Activated naive CD8-positive, alpha-beta T cell treated with anti-CD3 and anti-CD28 coated beads for 36 hours (primary cell): ENCODE measurements at regions not wholly inside any gene's neighbourhood (a gene's known extent, or its start where the extent isn't known, plus 50 kb on each side); places are given as distances from the start of the nearest gene placed in this dataset.

Experiments
- DNase-seq: peaks from one replicate; pipeline ENCODE4 v3.0.0; 2021
- H3K27ac Mint-ChIP-seq: one replicate; pipeline ENCODE4 v1.8.0; 2022; ENCODE audit warnings: mild to moderate bottlenecking, moderate library complexity, mixed read lengths
- H3K27me3 Mint-ChIP-seq: one replicate; pipeline ENCODE4 v1.8.0; 2022; ENCODE audit warnings: mild to moderate bottlenecking, mixed read lengths
- H3K36me3 Mint-ChIP-seq: one replicate; pipeline ENCODE4 v1.8.0; 2021; ENCODE audit warnings: mild to moderate bottlenecking, mixed read lengths
- H3K4me1 Mint-ChIP-seq: one replicate; pipeline ENCODE4 v1.8.0; 2021; ENCODE audit warnings: mixed read lengths
- H3K4me3 Mint-ChIP-seq: one replicate; pipeline ENCODE4 v1.8.0; 2022; ENCODE audit warnings: mild to moderate bottlenecking, moderate library complexity, mixed read lengths
- H3K9me3 Mint-ChIP-seq: one replicate; pipeline ENCODE4 v1.8.0; 2022; ENCODE audit warnings: mixed read lengths

DNA sequence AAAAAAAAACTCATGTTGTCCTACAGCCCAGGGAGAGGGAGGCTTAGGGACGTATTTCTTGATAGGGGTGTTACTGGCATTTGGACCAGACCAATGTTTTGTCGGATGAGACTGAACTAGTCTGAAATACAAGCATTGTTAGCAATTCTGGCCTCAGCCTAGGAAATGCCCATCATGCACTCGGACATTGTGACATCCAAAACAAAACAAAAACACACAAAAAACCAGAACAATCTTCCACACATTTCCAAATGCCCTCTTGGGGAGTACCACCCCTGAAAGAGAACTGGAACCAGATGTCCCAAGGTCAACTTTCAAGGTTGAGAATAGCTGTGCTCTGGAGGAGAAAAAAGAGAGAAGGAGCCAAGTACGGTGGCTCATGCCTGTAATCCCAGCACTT is 299.1 kb upstream of the JARID2 start:
- DNase-seq: no peak
- Mint-ChIP-seq H3K27me3 (no peaks in the 10 kb centered on the region), H3K27ac (no peak overlapping the region), H3K36me3 (no peaks in the 10 kb centered on the region), H3K4me3 (no peak overlapping the region), H3K4me1 (no peaks in the 10 kb centered on the region), H3K9me3 (no peaks in the 10 kb centered on the region)

DNA sequence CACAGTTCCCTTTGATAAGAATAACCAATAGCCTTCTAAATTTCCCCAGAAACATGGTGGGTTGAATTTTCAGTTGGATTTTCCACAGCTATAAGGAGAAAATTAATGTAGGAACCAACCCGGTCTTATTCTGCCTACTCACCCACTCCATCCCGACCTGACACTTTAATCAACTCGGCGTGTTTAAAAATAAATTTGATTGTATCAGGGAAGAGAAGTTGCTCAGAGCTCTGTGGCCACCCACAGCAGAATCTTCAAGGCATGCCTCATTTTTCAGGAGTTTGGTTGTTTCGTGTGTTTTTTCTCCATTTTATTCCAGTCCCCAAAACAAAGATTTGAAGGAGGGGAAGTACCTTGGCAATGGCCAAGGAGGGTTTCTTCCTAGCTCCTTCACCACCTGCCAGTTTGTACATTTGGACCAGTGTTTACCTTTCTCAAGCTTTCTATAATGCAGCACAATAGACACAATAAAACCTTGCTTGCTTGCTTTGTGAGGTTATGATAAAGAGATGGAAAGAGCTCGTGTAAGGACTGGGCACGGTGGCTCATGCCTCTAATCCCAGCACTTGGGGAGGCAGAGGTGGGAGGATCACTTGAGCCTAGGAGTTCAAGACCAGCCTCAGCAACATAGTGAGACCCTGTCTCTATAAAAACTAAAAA is 297.2 kb upstream of the JARID2 start:
- Mint-ChIP-seq H3K27ac (no peak overlapping the region), H3K27me3 (no peaks in the 10 kb centered on the region)

GRCh38 chr6:14950103-14950969 is 295.5 kb upstream of the JARID2 start:
- no peak for DNase-seq
- no peaks in the 10 kb centered on the region for H3K36me3 Mint-ChIP-seq
- H3K27me3 Mint-ChIP-seq: no peaks in the 10 kb centered on the region
- H3K4me3 Mint-ChIP-seq: no peak overlapping the region
- H3K9me3 Mint-ChIP-seq: peaks cover 4% of the 10 kb centered on the region
- no peaks in the 10 kb centered on the region for H3K4me1 Mint-ChIP-seq
- H3K27ac Mint-ChIP-seq: no peak overlapping the region

More for the DNA sequence above, 297.2 kb upstream of the JARID2 start:
- Mint-ChIP-seq H3K9me3 (no peaks in the 10 kb centered on the region), H3K4me1 (no peaks in the 10 kb centered on the region), H3K36me3 (no peaks in the 10 kb centered on the region), H3K4me3 (no peak overlapping the region)
- DNase-seq: no peak

DNA sequence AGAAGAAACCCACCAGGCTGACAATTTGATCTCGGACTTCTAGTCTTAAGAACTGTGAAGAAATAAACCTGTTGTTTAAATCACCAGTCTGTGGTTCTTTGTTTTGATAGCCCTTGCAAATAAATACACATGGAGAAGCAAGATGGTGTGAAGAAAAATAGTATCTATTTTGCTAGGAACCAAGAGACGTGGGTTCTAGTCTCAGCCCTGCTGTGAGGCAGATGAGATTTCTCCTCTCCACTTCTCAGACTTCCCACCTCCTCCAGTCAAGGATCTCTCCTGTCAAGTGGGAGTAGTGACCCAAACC is 294.9 kb upstream of the JARID2 start:
- no peak overlapping the region for H3K4me3 Mint-ChIP-seq
- H3K36me3 Mint-ChIP-seq: no peaks in the 10 kb centered on the region
- H3K27ac Mint-ChIP-seq: no peak overlapping the region
- H3K27me3 Mint-ChIP-seq: no peaks in the 10 kb centered on the region
- H3K4me1 Mint-ChIP-seq: no peaks in the 10 kb centered on the region
- no peak for DNase-seq
- peaks cover 4% of the 10 kb centered on the region for H3K9me3 Mint-ChIP-seq

DNA sequence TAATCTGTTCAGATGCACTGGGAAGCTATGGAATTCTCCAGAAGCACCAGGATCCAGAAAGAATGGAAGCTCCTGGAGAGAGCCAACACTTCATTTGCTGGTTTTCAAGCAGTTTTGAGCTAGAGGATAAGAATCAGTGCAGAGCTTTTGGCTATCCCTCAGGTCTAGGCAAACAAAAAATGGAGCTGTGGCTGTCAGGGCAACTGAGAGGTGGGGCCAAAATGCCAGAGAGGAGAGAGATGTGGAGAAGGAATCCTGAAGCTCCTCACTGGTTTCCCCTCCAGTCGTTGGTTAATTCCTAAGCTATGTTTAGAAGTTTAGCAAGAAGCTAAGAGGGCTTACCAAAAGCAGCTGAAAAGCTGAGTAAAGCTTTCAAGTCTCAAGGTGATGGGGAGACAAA is 294.2 kb upstream of the JARID2 start:
- no peaks in the 10 kb centered on the region for H3K4me1 Mint-ChIP-seq
- H3K9me3 Mint-ChIP-seq: peaks cover 4% of the 10 kb centered on the region
- H3K4me3 Mint-ChIP-seq: no peak overlapping the region
- H3K36me3 Mint-ChIP-seq: no peaks in the 10 kb centered on the region
- DNase-seq: no peak
- no peak overlapping the region for H3K27ac Mint-ChIP-seq
- no peaks in the 10 kb centered on the region for H3K27me3 Mint-ChIP-seq

GRCh38 chr6:14953836-14954235 is 292.0 kb upstream of the JARID2 start:
- no peak for DNase-seq

GRCh38 chr6:14957355-14958059 is 288.4 kb upstream of the JARID2 start:
- Mint-ChIP-seq H3K4me3 (no peak overlapping the region), H3K9me3 (peaks cover 4% of the 10 kb centered on the region), H3K36me3 (no peaks in the 10 kb centered on the region), H3K27me3 (no peaks in the 10 kb centered on the region), H3K27ac (no peak overlapping the region), H3K4me1 (no peaks in the 10 kb centered on the region)
- DNase-seq: no peak

More at GRCh38 chr6:14953836-14954235, 292.0 kb upstream of the JARID2 start:
- Mint-ChIP-seq H3K9me3 (peaks cover 4% of the 10 kb centered on the region), H3K4me1 (no peaks in the 10 kb centered on the region), H3K27me3 (no peaks in the 10 kb centered on the region), H3K27ac (no peak overlapping the region), H3K36me3 (no peaks in the 10 kb centered on the region), H3K4me3 (no peak overlapping the region)

GRCh38 chr6:14959324-14959885 is 286.5 kb upstream of the JARID2 start:
- H3K27ac Mint-ChIP-seq: no peak overlapping the region
- no peak overlapping the region for H3K4me3 Mint-ChIP-seq
- DNase-seq: no peak
- H3K27me3 Mint-ChIP-seq: no peaks in the 10 kb centered on the region
- peaks cover 4% of the 10 kb centered on the region for H3K9me3 Mint-ChIP-seq
- H3K4me1 Mint-ChIP-seq: no peaks in the 10 kb centered on the region
- no peaks in the 10 kb centered on the region for H3K36me3 Mint-ChIP-seq

- DNase-seq: no peak
- Mint-ChIP-seq H3K9me3 (peaks cover 3% of the 10 kb centered on the region), H3K27me3 (no peaks in the 10 kb centered on the region), H3K4me3 (no peak overlapping the region), H3K36me3 (no peaks in the 10 kb centered on the region), H3K4me1 (no peaks in the 10 kb centered on the region), H3K27ac (no peak overlapping the region)
Measured at GRCh38 chr6:14964556-14965270, 281.2 kb upstream of the JARID2 start.

- Mint-ChIP-seq H3K9me3 (peaks cover 3% of the 10 kb centered on the region), H3K27me3 (no peaks in the 10 kb centered on the region), H3K36me3 (no peaks in the 10 kb centered on the region), H3K4me3 (no peak overlapping the region), H3K27ac (no peak overlapping the region), H3K4me1 (no peaks in the 10 kb centered on the region)
- no peak for DNase-seq
Measured at GRCh38 chr6:14965424-14966075, 280.3 kb upstream of the JARID2 start.

DNA sequence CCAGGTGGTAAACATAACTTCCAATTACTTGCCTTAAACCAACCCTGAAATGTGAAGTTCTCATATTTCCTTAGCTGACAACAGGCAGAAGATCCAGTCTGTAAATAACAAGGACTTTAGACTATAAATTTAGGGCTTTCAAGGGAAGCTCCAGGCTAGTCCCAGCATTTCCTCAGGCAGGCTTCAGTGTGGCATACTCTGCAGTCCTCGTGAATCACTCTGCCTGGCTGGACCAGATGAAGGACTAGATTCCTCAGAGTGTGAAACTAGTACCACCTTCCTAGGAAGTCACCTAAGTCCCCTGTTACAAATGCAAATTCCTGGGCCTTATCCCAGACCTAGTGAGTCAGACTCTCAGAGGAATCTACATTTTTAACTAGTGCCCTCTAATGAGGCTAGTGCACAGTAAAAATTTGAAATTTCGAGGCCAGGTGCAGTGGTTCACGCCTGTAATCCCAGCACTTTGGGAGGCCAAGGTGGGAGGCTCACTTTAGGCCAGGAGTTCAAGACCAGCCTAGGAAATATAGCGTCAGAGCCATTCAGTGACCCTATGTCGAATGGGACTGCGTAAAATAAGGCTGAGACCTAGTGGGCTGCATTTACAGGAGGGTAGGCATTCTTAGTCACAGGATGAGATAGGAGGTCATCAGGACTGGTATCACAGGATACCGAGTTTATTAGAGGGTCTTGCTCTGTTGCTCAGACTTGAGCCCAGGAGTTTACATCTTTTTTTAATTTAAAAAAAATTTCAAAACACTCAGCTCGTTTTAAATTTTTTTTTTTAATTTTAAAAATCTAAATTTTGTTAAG is 279.6 kb upstream of the JARID2 start:
- Mint-ChIP-seq H3K4me3 (no peak overlapping the region), H3K36me3 (no peaks in the 10 kb centered on the region), H3K4me1 (no peaks in the 10 kb centered on the region), H3K27me3 (no peaks in the 10 kb centered on the region), H3K27ac (no peak overlapping the region), H3K9me3 (peaks cover 3% of the 10 kb centered on the region)
- no peak for DNase-seq

GRCh38 chr6:14966906-14967711 is 278.8 kb upstream of the JARID2 start:
- Mint-ChIP-seq H3K27ac (no peak overlapping the region), H3K9me3 (peaks cover 3% of the 10 kb centered on the region), H3K4me1 (no peaks in the 10 kb centered on the region), H3K27me3 (no peaks in the 10 kb centered on the region), H3K4me3 (no peak overlapping the region), H3K36me3 (no peaks in the 10 kb centered on the region)
- no peak for DNase-seq

GRCh38 chr6:14968056-14968637 is 277.7 kb upstream of the JARID2 start:
- Mint-ChIP-seq H3K4me3 (no peak overlapping the region), H3K27me3 (no peaks in the 10 kb centered on the region), H3K9me3 (peaks cover 3% of the 10 kb centered on the region), H3K27ac (no peak overlapping the region), H3K36me3 (no peaks in the 10 kb centered on the region), H3K4me1 (no peaks in the 10 kb centered on the region)
- DNase-seq: no peak
